Esophagus squamous epithelium (tissue), 5 donors: ENCODE measurements at regions not wholly inside any gene's neighbourhood (a gene's known extent, or its start where the extent isn't known, plus 50 kb on each side); places are given as distances from the start of the nearest gene placed in this dataset.

ENCODE experiments used
- DNase-seq: peaks from one replicate; lab custom pipeline; 2025; lab: John Stamatoyannopoulos, UW
- H3K27ac ChIP-seq, 4 donors: fragments of 200-600 bp; sonication (generic); one replicate each; pipeline ENCODE4 v1.5.1; 2016 to 2019; ENCODE audit warnings: mild to moderate bottlenecking in 1 of 4
- H3K27me3 ChIP-seq, 4 donors: fragments of 200-600 bp; sonication (generic); 1 replicate in 3 of 4; 2 replicates in 1 of 4; pipeline versions ENCODE4 v1.5.1 to v1.6.0; 2017 to 2021; ENCODE audit warnings: antibody characterized with exemption in 1 of 4
- H3K36me3 ChIP-seq, 3 donors: fragments of 200-600 bp; sonication (generic); one replicate each; pipeline ENCODE4 v1.5.1; 2016 to 2019
- H3K4me1 ChIP-seq, 3 donors: fragments of 200-600 bp; sonication (generic); one replicate each; pipeline ENCODE4 v1.5.1; 2017 to 2019
- H3K4me3 ChIP-seq, 4 donors: fragments of 200-600 bp; sonication (generic); 1 replicate in 3 of 4; 2 replicates in 1 of 4; pipeline ENCODE4 v1.5.1; 2016 to 2019; ENCODE audit warnings: mild to moderate bottlenecking in 2 of 4, moderate library complexity in 1 of 4
- H3K9me3 ChIP-seq, 3 donors: fragments of 200-600 bp; sonication (generic); one replicate each; pipeline ENCODE4 v1.5.1; 2016 to 2019
- CTCF ChIP-seq, 6 experiments: fragments of 450-650 bp in 4 of 6; fragments of 200-600 bp in 2 of 6; sonication (generic) in 2 of 6; IDR thresholded peaks; one replicate each; pipeline ENCODE4 v1.5.1; 2016 to 2019; ENCODE audit warnings: antibody characterized with exemption in 6 of 6, mild to moderate bottlenecking in 4 of 6, moderate library complexity in 4 of 6
- POLR2A ChIP-seq, 4 donors: fragments of 450-650 bp; IDR thresholded peaks; one replicate each; pipeline ENCODE4 v1.6.1; 2017; ENCODE audit warnings: antibody characterized with exemption in 4 of 4, mild to moderate bottlenecking in 4 of 4, moderate library complexity in 3 of 4
- WGBS, 2 donors: methylation state at CpG; one replicate each; pipeline ENCODE4 v1.1.5; 2018; 5-methylcytosine and 5-hydroxymethylcytosine counted together
- intact Hi-C: fragments of 100-400 bp; cut with DNase I; formaldehyde crosslinking; loops from one replicate; pipeline ENCODE4 v1.15.0; 2022
- donor health status: DM: yes; HTN: yes; CAD: no.

- H3K9me3 ChIP-seq = no peaks in the 10 kb centered on the region
- H3K36me3 ChIP-seq = no peaks in the 10 kb centered on the region
- TF ChIP-seq CTCF (IDR thresholded peaks at IDR 0.05) = no peak
- TF ChIP-seq POLR2A (IDR thresholded peaks at IDR 0.05) = no peak
- no peak for DNase-seq
- intact Hi-C loops = no loop called here
- WGBS, 2 donors = 80 to 81% methylated on average over 9 to 12 of the region's 15 CpGs
- no peaks in the 10 kb centered on the region for H3K4me1 ChIP-seq
- H3K27ac ChIP-seq = no peak overlapping the region
- H3K27me3 ChIP-seq = peaks cover 0 to 26% (median 0%) of the 10 kb centered on the region in 4 donors
- no peak overlapping the region for H3K4me3 ChIP-seq
Measured at GRCh38 chr17:79536212-79536840, 74.5 kb downstream of the RBFOX3 start.

- Histone ChIP-seq H3K4me3 (no peak overlapping the region), H3K4me1 (no peaks in the 10 kb centered on the region), H3K27ac (no peak overlapping the region), H3K9me3 (no peaks in the 10 kb centered on the region), H3K36me3 (no peaks in the 10 kb centered on the region), H3K27me3 (peaks cover 0 to 32% (median 0%) of the 10 kb centered on the region in 4 donors)
- intact Hi-C loops = no loop called here
- WGBS, 2 donors = 83 to 100% methylated on average over 5 of the region's 5 CpGs
- TF ChIP-seq POLR2A (IDR thresholded peaks at IDR 0.05) (no peak), CTCF (IDR thresholded peaks at IDR 0.05) (no peak)
- DNase-seq = no peak
Measured at GRCh38 chr17:79535728-79536025, 75.2 kb downstream of the RBFOX3 start.

GRCh38 chr17:79534851-79535727, 75.8 kb downstream of the RBFOX3 start:
- WGBS, 2 donors = 78 to 86% methylated on average over 15 to 21 of the region's 23 CpGs
- no peak overlapping the region for H3K4me3 ChIP-seq
- H3K9me3 ChIP-seq = no peaks in the 10 kb centered on the region
- DNase-seq = no peak
- no peaks in the 10 kb centered on the region for H3K36me3 ChIP-seq
- no peak for TF ChIP-seq CTCF (IDR thresholded peaks at IDR 0.05)
- TF ChIP-seq POLR2A (IDR thresholded peaks at IDR 0.05) = no peak
- peaks cover 0 to 35% (median 0%) of the 10 kb centered on the region in 4 donors for H3K27me3 ChIP-seq
- H3K27ac ChIP-seq = no peak overlapping the region
- intact Hi-C loops = no loop called here
- no peaks in the 10 kb centered on the region for H3K4me1 ChIP-seq

- H3K27me3 ChIP-seq = peaks cover 0 to 43% (median 0%) of the 10 kb centered on the region in 4 donors
- H3K4me3 ChIP-seq = no peak overlapping the region
- H3K36me3 ChIP-seq = no peaks in the 10 kb centered on the region
- TF ChIP-seq POLR2A (IDR thresholded peaks at IDR 0.05) = no peak
- DNase-seq = no peak
- H3K4me1 ChIP-seq = no peaks in the 10 kb centered on the region
- H3K27ac ChIP-seq = no peak overlapping the region
- H3K9me3 ChIP-seq = no peaks in the 10 kb centered on the region
- 52 to 62% methylated on average over 9 to 11 of the region's 11 CpGs for WGBS, 2 donors
- intact Hi-C loops = no loop called here
Measured at GRCh38 chr17:79534111-79534510, 76.7 kb downstream of the RBFOX3 start.

- Histone ChIP-seq H3K9me3 (no peaks in the 10 kb centered on the region), H3K4me3 (no peak overlapping the region), H3K27ac (no peak overlapping the region), H3K27me3 (peaks cover 0 to 49% (median 0%) of the 10 kb centered on the region in 4 donors), H3K4me1 (no peaks in the 10 kb centered on the region), H3K36me3 (no peaks in the 10 kb centered on the region)
- DNase-seq = no peak
- intact Hi-C loops = no loop called here
- WGBS, 2 donors = 48 to 55% methylated on average over 2 to 3 of the region's 12 CpGs
- TF ChIP-seq CTCF (IDR thresholded peaks at IDR 0.05) = no peak
- TF ChIP-seq POLR2A (IDR thresholded peaks at IDR 0.05) = no peak
Measured at GRCh38 chr17:79533116-79533515, 77.7 kb downstream of the RBFOX3 start.
